Cerebellar cortex (tissue), 1 donor: ENCODE measurements at regions not wholly inside any gene's neighbourhood (a gene's known extent, or its start where the extent isn't known, plus 50 kb on each side); places are given as distances from the start of the nearest gene placed in this dataset.

ENCODE experiments used
- DNase-seq: peaks from one replicate; pipeline ENCODE4 v3.0.0-alpha.2; 2015; ENCODE audit warnings: low spot score

GRCh38 chr2:150705767-150706166 is 218.3 kb upstream of the RND3 start:
- DNase-seq = no peak

DNA sequence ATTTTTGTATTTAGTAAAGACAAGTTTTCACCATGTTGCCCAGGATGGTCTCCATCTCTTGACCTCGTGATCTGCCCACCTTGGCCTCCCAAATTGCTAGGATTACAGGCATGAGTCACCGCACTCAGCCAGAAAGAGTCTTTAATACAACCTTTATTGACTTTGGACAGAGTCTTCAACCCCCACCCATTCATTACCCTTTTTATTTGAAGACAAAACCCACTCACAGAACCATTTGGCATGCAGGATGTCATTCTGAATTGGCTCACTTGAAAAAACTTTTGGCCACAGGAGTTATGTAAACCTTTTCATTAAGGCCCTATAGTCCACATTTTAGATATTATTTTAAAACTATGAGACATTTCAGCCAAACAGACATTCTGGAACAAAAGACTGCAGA is 217.9 kb upstream of the RND3 start:
- no peak for DNase-seq

GRCh38 chr2:150702791-150703190 is 215.3 kb upstream of the RND3 start:
- DNase-seq = no peak

DNA sequence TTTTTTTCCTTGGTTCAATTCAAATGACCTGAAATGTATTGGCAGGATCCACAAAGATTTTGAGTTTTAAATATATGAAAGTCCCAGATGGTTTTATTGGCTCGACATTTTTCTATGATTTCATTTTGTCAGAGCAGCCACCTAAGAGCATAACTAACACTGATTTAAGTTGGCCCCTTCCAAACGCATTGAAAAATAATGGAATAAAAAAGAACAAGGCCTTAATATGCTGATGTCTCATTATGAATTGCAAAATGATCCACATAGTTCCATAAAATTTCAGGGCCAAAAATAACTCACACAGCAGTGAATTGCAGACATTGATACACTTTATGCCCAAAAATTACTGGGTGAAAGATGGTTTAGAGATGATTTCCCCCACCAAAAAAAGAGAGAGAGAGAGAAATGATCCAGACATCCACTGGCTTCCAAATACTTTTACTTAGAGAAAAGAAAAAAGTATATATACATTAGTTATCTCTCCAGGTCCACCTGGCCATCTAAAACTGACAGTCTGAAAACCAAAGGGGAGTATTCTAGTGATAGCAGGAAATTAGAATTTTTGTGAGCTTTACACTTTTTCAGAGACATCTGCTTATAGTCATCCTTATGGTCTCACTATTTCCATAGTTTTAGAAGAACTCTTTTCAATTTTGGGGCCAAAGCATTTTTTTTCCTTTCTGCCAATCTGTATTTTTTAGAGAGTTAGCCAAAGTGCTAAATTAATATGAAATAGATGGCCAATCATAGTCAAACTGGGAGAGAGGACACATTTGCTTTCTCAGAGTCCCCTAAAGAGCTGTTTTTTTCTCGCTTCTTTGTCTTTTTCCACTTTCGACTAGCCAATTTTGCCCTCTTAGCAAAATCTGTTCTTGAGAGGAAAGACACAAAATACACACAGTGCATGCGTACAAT is 213.5 kb upstream of the RND3 start:
- no peak for DNase-seq

DNA sequence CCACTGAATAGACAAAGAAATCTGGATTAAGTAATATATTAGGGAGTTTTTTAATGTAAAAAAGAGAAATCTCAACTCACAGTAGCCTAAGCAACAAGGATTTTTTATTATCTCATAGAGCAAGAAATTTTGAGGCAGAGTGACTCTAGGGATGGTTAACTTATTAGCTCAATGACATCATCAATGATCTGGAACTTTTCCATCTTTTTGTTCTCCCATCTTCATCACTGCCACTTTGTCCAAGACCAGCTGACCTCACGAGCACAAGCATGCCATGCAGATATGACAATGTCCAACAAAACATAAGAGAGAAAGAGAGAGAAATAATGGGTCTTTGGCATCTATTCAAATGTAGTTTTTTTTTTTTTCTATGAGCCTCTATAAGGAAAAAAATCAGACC is 211.8 kb upstream of the RND3 start:
- DNase-seq = no peak

DNA sequence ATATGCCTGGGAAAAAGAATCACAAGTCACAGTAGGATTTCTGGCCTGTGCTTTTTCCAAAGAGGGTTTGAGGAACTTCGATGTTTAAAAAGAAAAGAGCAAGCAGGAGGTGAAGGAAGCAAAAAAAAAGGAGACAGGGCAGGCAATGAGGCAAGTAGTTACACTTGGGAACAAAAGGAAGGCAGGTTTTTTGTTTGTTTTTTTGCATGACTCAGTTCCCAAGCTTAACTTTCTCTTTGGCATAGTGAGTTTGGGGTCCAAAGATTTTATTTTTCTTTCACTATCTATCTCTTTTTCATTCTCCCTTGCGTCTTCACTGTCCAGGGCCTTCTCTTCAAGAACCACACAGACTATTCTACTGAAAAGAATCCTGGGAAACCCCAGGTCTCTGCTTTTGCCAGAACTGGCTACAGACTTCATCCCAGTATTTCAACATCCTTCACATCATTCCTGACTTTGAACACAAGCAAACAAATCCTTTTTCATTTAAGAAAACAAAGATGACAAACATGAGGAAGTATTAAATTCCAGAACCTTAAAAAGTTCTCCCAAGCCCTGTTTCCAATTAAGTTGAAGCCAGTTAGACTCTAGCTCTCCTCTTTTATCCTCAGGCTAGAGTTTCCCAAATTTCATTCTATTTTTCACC is 210.7 kb upstream of the RND3 start:
- DNase-seq = no peak

GRCh38 chr2:150697596-150697995 is 210.1 kb upstream of the RND3 start:
- no peak for DNase-seq

DNA sequence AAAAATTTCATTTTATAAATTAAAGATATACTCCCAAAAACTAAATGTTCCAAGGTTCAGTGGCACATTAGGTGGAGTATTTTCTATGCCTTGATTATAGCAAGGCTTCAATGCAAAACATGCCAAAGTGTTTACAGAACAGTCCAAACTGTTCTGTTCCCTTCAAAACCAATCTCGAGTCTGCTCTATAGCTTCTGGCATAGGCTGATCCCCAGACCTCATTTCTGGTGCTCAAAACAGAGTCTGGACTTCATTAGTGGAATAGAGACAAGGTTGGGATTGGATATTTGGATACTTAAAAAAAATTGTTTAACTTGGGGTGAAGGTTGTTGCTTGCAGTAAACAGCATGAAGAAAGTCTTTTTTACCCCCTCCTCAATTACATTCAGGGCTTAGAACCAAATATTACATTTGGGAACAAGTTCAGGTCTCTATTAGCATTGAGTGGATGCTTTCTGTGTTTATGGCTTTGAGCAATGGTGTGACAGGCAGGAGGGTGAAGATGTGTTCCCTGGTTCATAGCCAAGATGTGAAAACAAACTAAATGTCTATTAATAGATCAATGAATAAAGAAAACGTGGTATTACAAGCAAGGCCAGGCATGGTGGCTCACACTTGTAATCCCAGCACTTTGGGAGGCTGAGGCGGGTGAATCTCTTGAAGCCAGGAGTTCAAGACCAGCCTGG is 208.1 kb upstream of the RND3 start:
- DNase-seq = no peak

GRCh38 chr2:150693556-150693955 is 206.1 kb upstream of the RND3 start:
- no peak for DNase-seq

DNA sequence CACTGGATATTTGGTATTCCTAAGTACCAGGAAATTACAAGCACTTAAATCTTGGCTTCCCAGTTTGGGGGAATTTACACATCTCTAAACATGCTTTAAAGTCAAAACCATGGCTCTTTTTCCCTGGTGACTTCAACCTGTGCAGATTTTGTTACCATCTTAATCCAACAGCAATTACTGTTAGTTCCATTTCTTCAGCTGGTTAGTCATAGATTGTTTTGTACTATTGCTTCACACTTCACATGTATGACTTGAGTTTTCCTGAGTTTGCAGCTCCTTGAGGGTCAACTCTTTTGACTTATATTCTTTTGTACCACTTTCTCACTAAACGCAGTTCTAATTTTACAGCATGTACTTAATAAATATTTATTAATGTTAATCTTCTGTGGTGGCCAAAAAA is 203.4 kb upstream of the RND3 start:
- no peak for DNase-seq

- DNase-seq = no peak
These were observed 202.8 kb upstream of the RND3 start for GRCh38 chr2:150690261-150690660.

GRCh38 chr2:150689590-150689989 is 202.1 kb upstream of the RND3 start:
- DNase-seq = no peak

GRCh38 chr2:150688016-150688415 is 200.5 kb upstream of the RND3 start:
- no peak for DNase-seq

GRCh38 chr2:150686391-150686790 is 198.9 kb upstream of the RND3 start:
- DNase-seq = no peak

GRCh38 chr2:150681120-150681804 is 193.8 kb upstream of the RND3 start:
- no peak for DNase-seq

DNA sequence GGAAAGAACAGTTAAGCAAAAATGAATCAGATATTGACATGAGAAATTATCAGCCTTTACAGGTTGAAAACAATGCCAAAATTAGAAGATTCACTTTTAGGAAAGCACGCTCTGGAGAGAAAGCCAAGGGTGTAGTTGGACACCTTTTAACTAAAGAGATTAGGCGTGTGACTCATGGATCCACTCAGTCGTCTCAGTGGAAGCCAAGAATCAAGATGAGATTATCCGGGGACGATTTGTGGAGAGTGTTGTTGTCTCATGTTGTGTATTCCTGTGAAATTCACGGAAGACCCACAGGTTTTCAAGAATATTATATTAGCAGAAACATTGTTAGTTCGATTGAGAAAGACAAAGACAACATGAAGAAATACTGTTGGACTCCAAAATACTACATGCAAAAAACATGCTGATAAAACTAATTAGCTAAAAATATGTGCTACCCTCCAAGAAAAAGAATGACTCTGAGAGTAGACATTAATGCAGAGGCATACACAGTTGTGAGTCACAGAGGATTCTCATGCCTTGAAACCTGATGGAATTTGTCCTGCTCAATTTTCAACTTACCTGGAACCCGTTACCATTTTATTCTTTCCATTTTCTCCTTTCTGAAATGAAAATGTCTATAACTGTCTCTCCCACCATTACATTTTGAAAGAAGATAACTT is 192.1 kb upstream of the RND3 start:
- no peak for DNase-seq

- DNase-seq = no peak
These were observed 190.1 kb upstream of the RND3 start for GRCh38 chr2:150677551-150677950.

DNA sequence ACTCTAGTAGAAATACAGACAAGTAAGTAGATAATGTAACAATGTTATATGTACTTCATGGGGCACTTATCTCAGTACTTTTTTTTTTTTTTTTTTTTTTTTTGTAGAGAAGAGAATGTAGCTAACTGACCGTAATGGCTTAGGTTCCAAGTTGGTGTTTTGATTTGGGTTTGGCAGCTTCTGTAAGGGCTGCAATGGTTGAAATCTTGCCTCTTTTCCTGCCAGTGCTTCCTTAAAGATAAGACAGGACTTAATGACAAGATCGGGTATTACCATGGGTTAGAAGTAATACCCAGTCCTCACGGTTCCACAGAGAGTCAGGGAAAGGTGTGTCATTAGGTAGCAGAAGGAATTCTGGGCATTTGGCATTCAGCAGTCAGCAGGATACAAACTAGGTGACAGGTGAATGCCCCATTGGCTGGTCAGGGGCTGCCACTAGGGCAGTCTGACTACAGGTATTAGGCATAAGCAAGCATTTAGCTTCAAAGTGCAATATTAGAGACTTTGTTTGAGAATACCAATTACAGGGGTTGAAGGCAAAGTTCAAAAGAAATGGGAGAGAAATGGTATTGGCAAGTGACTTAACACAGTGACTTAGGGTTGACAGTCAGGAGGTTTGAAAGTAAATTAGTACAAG is 189.4 kb upstream of the RND3 start:
- DNase-seq = no peak

- DNase-seq = no peak
These were observed 188.3 kb upstream of the RND3 start for GRCh38 chr2:150675807-150676206.

DNA sequence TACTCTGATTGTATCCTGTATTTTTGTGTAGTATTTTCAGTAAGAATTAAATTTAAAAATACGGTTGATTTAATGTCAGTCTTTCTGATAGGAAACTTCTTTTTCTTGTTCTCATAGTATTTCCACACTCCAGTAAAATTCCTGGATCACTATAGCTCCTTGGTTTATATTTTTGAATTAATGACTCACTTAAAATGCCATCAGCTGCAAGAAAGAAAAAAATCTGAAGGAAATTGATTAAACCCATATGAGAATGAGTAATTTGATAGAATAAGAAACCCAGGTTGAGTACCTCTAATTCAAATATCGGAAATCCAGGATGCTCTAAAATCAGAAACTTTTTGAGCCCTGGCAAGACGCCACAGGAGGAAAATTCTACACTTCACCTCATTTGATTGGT is 186.8 kb upstream of the RND3 start:
- DNase-seq = no peak

DNA sequence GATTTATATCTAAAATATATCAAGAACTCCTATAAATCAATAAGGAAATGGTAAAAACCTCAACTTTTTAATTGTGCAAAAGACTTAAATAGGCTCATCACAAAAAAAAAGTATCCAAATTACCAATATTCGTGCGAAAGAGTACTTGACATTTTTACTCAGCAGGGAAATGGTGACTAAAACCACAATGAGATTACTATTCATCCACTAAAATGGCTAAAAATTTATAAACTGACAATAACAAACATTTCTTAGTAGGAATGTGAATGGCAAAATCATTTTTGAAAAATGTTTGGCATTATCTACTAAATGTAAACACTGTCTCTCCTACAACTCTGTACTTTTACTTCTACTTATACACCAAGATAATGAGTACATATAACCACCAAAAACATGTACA is 184.8 kb upstream of the RND3 start:
- DNase-seq = no peak
